H9 (cell line): ENCODE measurements at regions not wholly inside any gene's neighbourhood (a gene's known extent, or its start where the extent isn't known, plus 50 kb on each side); places are given as distances from the start of the nearest gene placed in this dataset.

ENCODE experiments used
- DNase-seq: peaks from one replicate; pipeline ENCODE4 v3.0.0-alpha.2; 2017
- H2AFZ ChIP-seq: one replicate; pipeline ENCODE4 v1.6.1; 2013; ENCODE audit warnings: mild to moderate bottlenecking, low read length, control low read depth, moderate library complexity
- H2AK5ac ChIP-seq: 2 replicates; pipeline ENCODE4 v1.6.1; 2013; ENCODE audit warnings: low read length, control low read depth, mixed read lengths; ENCODE audit not compliant: insufficient read length
- H2BK120ac ChIP-seq: one replicate; pipeline ENCODE4 v1.6.1; 2013; ENCODE audit warnings: low read depth, mild to moderate bottlenecking, low read length, control low read depth, inconsistent platforms; ENCODE audit not compliant: poor library complexity, severe bottlenecking
- H2BK12ac ChIP-seq: 2 replicates; pipeline ENCODE4 v1.6.1; 2013; ENCODE audit warnings: low read length, control low read depth, mixed read lengths, low read depth; ENCODE audit not compliant: insufficient read length
- H2BK15ac ChIP-seq: 2 replicates; pipeline ENCODE4 v1.6.1; 2013; ENCODE audit warnings: low read depth, low read length, control low read depth
- H2BK20ac ChIP-seq: one replicate; pipeline ENCODE4 v1.6.1; 2013; ENCODE audit warnings: low read depth, mild to moderate bottlenecking, low read length, control low read depth, inconsistent platforms; ENCODE audit not compliant: poor library complexity, severe bottlenecking
- H2BK5ac ChIP-seq: 2 replicates; pipeline ENCODE4 v1.6.1; 2013; ENCODE audit warnings: low read length, control low read depth, mixed read lengths; ENCODE audit not compliant: insufficient read length
- H3K14ac ChIP-seq: 2 replicates; pipeline ENCODE4 v1.6.1; 2013; ENCODE audit warnings: low read length, control low read depth; ENCODE audit not compliant: insufficient read depth
- H3K18ac ChIP-seq: 2 replicates; pipeline ENCODE4 v1.6.1; 2013; ENCODE audit warnings: low read depth, mild to moderate bottlenecking, mixed read lengths, low read length, control low read depth; ENCODE audit not compliant: insufficient read length
- H3K23ac ChIP-seq: 2 replicates; pipeline ENCODE4 v1.6.1; 2013; ENCODE audit warnings: low read length, control low read depth, mixed read lengths, low read depth; ENCODE audit not compliant: insufficient read length
- H3K23me2 ChIP-seq: 2 replicates; pipeline ENCODE4 v1.6.1; 2013; ENCODE audit warnings: low read depth, mild to moderate bottlenecking, mixed read lengths, low read length, control low read depth; ENCODE audit not compliant: insufficient read length, poor library complexity, severe bottlenecking
- H3K27ac ChIP-seq: 2 replicates; pipeline ENCODE4 v1.5.1; 2013; ENCODE audit warnings: low read length, control low read depth, mixed read lengths, low read depth; ENCODE audit not compliant: insufficient read length
- H3K27me3 ChIP-seq: 2 replicates; pipeline ENCODE4 v1.6.1; 2013; ENCODE audit warnings: low read length, control low read depth, inconsistent platforms; ENCODE audit not compliant: insufficient read depth
- H3K4ac ChIP-seq: 2 replicates; pipeline ENCODE4 v1.6.1; 2013; ENCODE audit warnings: low read depth, mild to moderate bottlenecking, control low read depth, inconsistent platforms, low read length, moderate library complexity
- H3K4me1 ChIP-seq: 2 replicates; pipeline ENCODE4 v1.6.1; 2013; ENCODE audit warnings: low read length, control low read depth, inconsistent platforms; ENCODE audit not compliant: insufficient read depth
- H3K4me2 ChIP-seq: 2 replicates; pipeline ENCODE4 v1.6.1; 2013; ENCODE audit warnings: low read length, control low read depth, mixed read lengths; ENCODE audit not compliant: insufficient read length, insufficient read depth
- H3K56ac ChIP-seq: 2 replicates; pipeline ENCODE4 v1.6.1; 2013; ENCODE audit warnings: low read depth, mild to moderate bottlenecking, mixed read lengths, low read length, control low read depth; ENCODE audit not compliant: insufficient read length
- H3K79me1 ChIP-seq: 2 replicates; pipeline ENCODE4 v1.6.1; 2013; ENCODE audit warnings: low read depth, mild to moderate bottlenecking, moderate library complexity, low read length, control low read depth, inconsistent platforms; ENCODE audit not compliant: insufficient read depth, poor library complexity, severe bottlenecking
- H3K79me2 ChIP-seq: 2 replicates; pipeline ENCODE4 v1.6.1; 2013; ENCODE audit warnings: low read length, control low read depth, inconsistent platforms; ENCODE audit not compliant: insufficient read depth
- H3K9ac ChIP-seq: 2 replicates; pipeline ENCODE4 v1.6.1; 2013; ENCODE audit warnings: low read length, control low read depth, mixed read lengths; ENCODE audit not compliant: insufficient read length; ENCODE audit errors: extremely low read depth
- H3K9me3 ChIP-seq: one replicate; pipeline ENCODE4 v1.6.1; 2013; ENCODE audit warnings: low read depth, low read length, inconsistent platforms; ENCODE audit not compliant: control insufficient read depth
- H3T11ph ChIP-seq: one replicate; pipeline ENCODE4 v1.6.1; 2013; ENCODE audit warnings: mild to moderate bottlenecking, low read length, control low read depth, inconsistent platforms
- H4K20me1 ChIP-seq: one replicate; pipeline ENCODE4 v1.6.1; 2013; ENCODE audit not compliant: control insufficient read depth, insufficient read length, insufficient read depth
- H4K5ac ChIP-seq: 2 replicates; pipeline ENCODE4 v1.6.1; 2013; ENCODE audit warnings: low read depth, mild to moderate bottlenecking, mixed read lengths, low read length, control low read depth; ENCODE audit not compliant: insufficient read length
- H4K8ac ChIP-seq: replicated peaks from 2 replicates; pipeline ENCODE4 v1.6.1; 2013; ENCODE audit warnings: low read length, control low read depth, mixed read lengths, low read depth; ENCODE audit not compliant: insufficient read length
- H4K91ac ChIP-seq: 2 replicates; pipeline ENCODE4 v1.6.1; 2013; ENCODE audit warnings: low read depth, mild to moderate bottlenecking, moderate library complexity, mixed read lengths, low read length, control low read depth; ENCODE audit not compliant: insufficient read length
- H3K27ac Mint-ChIP-seq, 3 experiments: 2 replicates in 2 of 3; 3 replicates in 1 of 3; pipeline ENCODE4 v1.8.0; 2020 to 2021; ENCODE audit warnings: mixed read lengths in 3 of 3, mild to moderate bottlenecking in 1 of 3, moderate library complexity in 1 of 3
- H3K27me3 Mint-ChIP-seq: 2 replicates; pipeline ENCODE4 v1.8.0; 2021; ENCODE audit warnings: low read depth, mild to moderate bottlenecking, moderate library complexity, mixed read lengths
- H3K36me3 Mint-ChIP-seq, 3 experiments: 2 replicates in 2 of 3; 3 replicates in 1 of 3; pipeline ENCODE4 v1.8.0; 2020 to 2021; ENCODE audit warnings: low read depth in 3 of 3, mixed read lengths in 3 of 3; ENCODE audit not compliant: insufficient read depth in 1 of 3
- H3K4me1 Mint-ChIP-seq, 2 experiments: 2 replicates each; pipeline ENCODE4 v1.8.0; 2020; ENCODE audit warnings: mixed read lengths in 2 of 2
- H3K4me3 Mint-ChIP-seq, 2 experiments: 2 replicates in 1 of 2; 3 replicates in 1 of 2; pipeline ENCODE4 v1.8.0; 2020 to 2021; ENCODE audit warnings: mild to moderate bottlenecking in 2 of 2, mixed read lengths in 2 of 2, moderate library complexity in 1 of 2
- H3K9me3 Mint-ChIP-seq, 2 experiments: 2 replicates in 1 of 2; 3 replicates in 1 of 2; pipeline ENCODE4 v1.8.0; 2020; ENCODE audit warnings: mild to moderate bottlenecking in 2 of 2, mixed read lengths in 2 of 2, moderate library complexity in 1 of 2
- CTCF ChIP-seq: fragments of 200-600 bp; sonication (generic); conservative IDR thresholded peaks from 3 replicates; pipeline ENCODE4 v1.8.0; 2021; ENCODE audit warnings: antibody characterized with exemption, mild to moderate bottlenecking
- WGBS: extraction: QIAGEN DNeasy Blood & Tissue Kit; methylation state at CpG from one replicate; pipeline ENCODE4 v1.1.7; 2013; ENCODE audit warnings: missing lambda C conversion rate, low lambda C conversion rate, mixed read lengths; ENCODE audit not compliant: insufficient read length; ENCODE audit errors: extremely low coverage; 5-methylcytosine and 5-hydroxymethylcytosine counted together

- Histone ChIP-seq H3K79me2 (no peaks in the 10 kb centered on the region), H2BK5ac (no peak overlapping the region), H3K4ac (no peak overlapping the region), H4K5ac (no peak overlapping the region), H3K9ac (no peak overlapping the region), H2BK15ac (no peak overlapping the region), H2AFZ (no peak overlapping the region), H3K18ac (no peak overlapping the region), H4K91ac (no peak overlapping the region), H2BK20ac (no peak overlapping the region), H3K4me1 (peaks cover 5% of the 10 kb centered on the region; the same call in 1 of the 2 replicates), H3K9me3 (no peaks in the 10 kb centered on the region), H3K23me2 (no peaks in the 10 kb centered on the region), H4K8ac (no peak overlapping the region), H3K23ac (no peak overlapping the region), H2BK120ac (no peak overlapping the region), H3K27ac (no peak overlapping the region), H3K4me2 (no peak overlapping the region), H3K27me3 (no peaks in the 10 kb centered on the region), H3K79me1 (no peaks in the 10 kb centered on the region), H3K56ac (no peak overlapping the region), H4K20me1 (no peaks in the 10 kb centered on the region), H2AK5ac (no peak overlapping the region), H3K14ac (no peak overlapping the region), H2BK12ac (no peak overlapping the region), H3T11ph (no peak overlapping the region)
- WGBS = no CpG with 5 or more reads among the region's 7 CpGs
- TF ChIP-seq CTCF = no peak
- no peak overlapping the region for H3K27ac Mint-ChIP-seq
- H3K4me3 Mint-ChIP-seq = no peak overlapping the region
- no peak for DNase-seq
- peaks cover 6% of the 10 kb centered on the region for H3K27me3 Mint-ChIP-seq
- H3K36me3 Mint-ChIP-seq = no peaks in the 10 kb centered on the region
- H3K9me3 Mint-ChIP-seq = no peaks in the 10 kb centered on the region
- H3K4me1 Mint-ChIP-seq = peaks cover 19 to 40% of the 10 kb centered on the region in 2 experiments
Observed at GRCh38 chr2:216787851-216788540, 71.9 kb downstream of the TNP1 start.
